ENCODE measurements at regions not wholly inside any gene's neighbourhood (a gene's known extent, or its start where the extent isn't known, plus 50 kb on each side); places are given as distances from the start of the nearest gene placed in this dataset.

DNA sequence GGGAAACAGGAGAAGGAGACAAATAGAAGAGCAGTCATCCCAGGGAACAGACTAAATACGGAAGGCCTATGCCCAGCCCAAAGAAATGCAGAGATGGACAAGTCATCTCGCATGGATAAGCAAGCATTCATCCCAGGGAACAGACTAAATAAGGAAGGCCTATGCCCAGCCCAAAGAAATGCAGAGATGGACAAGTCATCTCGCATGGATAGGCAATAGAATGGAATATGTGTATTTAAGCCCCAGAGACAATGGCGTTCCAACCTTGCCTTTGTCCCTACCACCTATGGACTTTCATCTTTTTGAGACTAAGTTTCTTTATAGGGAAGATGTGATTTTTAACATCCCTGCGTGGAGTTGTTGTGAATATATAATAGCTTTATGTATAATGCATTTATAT is 242.2 kb upstream of the TNC start:
- no peaks in the 10 kb centered on the region for H3K36me3 ChIP-seq
- no peak for DNase-seq
- no peaks in the 10 kb centered on the region for H3K27me3 ChIP-seq (ENCODE audit: insufficient read depth, low read depth, severe bottlenecking)
- no peak overlapping the region for H3K4me3 ChIP-seq (ENCODE audit: low read depth, low read length)
- H3K27ac ChIP-seq: no peak overlapping the region
- TF ChIP-seq, protein P1, sequence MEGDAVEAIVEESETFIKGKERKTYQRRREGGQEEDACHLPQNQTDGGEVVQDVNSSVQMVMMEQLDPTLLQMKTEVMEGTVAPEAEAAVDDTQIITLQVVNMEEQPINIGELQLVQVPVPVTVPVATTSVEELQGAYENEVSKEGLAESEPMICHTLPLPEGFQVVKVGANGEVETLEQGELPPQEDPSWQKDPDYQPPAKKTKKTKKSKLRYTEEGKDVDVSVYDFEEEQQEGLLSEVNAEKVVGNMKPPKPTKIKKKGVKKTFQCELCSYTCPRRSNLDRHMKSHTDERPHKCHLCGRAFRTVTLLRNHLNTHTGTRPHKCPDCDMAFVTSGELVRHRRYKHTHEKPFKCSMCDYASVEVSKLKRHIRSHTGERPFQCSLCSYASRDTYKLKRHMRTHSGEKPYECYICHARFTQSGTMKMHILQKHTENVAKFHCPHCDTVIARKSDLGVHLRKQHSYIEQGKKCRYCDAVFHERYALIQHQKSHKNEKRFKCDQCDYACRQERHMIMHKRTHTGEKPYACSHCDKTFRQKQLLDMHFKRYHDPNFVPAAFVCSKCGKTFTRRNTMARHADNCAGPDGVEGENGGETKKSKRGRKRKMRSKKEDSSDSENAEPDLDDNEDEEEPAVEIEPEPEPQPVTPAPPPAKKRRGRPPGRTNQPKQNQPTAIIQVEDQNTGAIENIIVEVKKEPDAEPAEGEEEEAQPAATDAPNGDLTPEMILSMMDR (IDR thresholded peaks at IDR 0.05; ENCODE audit: low read depth, low read length): no peak
- no peaks in the 10 kb centered on the region for H3K9me3 ChIP-seq (ENCODE audit: severe bottlenecking)

GRCh38 chr9:115362101-115362500 is 244.1 kb upstream of the TNC start:
- Histone ChIP-seq H3K27ac (no peak overlapping the region), H3K4me3 (ENCODE audit: low read depth, low read length) (no peak overlapping the region), H3K27me3 (ENCODE audit: insufficient read depth, low read depth, severe bottlenecking) (no peaks in the 10 kb centered on the region), H3K9me3 (ENCODE audit: severe bottlenecking) (no peaks in the 10 kb centered on the region), H3K36me3 (no peaks in the 10 kb centered on the region)
- no peak for DNase-seq
- TF ChIP-seq, protein P1 (IDR thresholded peaks at IDR 0.05; ENCODE audit: low read depth, low read length): no peak

GRCh38 chr9:115362640-115363039 is 244.7 kb upstream of the TNC start:
- Histone ChIP-seq H3K4me3 (ENCODE audit: low read depth, low read length) (no peak overlapping the region), H3K36me3 (no peaks in the 10 kb centered on the region), H3K27me3 (ENCODE audit: insufficient read depth, low read depth, severe bottlenecking) (no peaks in the 10 kb centered on the region), H3K9me3 (ENCODE audit: severe bottlenecking) (no peaks in the 10 kb centered on the region), H3K27ac (no peak overlapping the region)
- DNase-seq: no peak
- TF ChIP-seq, protein P1 (IDR thresholded peaks at IDR 0.05; ENCODE audit: low read depth, low read length): no peak

DNA sequence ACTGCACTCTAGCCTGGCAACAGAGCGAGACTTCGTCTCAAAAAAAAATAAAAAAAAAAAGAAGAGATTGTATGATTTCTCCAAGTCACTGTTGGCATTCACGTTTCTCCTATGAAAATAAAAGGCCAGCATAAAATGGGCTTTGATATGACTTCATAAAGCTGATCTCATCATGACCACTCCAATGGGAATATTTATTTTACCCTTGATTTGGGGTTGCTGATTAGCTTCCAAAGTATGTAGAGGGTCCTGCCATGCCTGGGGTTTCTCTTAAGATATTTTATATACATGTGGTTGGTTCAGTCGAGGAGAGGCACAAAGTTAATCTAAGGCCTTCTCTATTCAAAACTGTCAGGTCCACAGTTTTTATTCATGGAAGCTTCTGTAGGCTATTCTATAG is 247.0 kb upstream of the TNC start:
- no peaks in the 10 kb centered on the region for H3K9me3 ChIP-seq (ENCODE audit: severe bottlenecking)
- no peaks in the 10 kb centered on the region for H3K27me3 ChIP-seq (ENCODE audit: insufficient read depth, low read depth, severe bottlenecking)
- TF ChIP-seq, protein P1 (IDR thresholded peaks at IDR 0.05; ENCODE audit: low read depth, low read length): no peak

DNA sequence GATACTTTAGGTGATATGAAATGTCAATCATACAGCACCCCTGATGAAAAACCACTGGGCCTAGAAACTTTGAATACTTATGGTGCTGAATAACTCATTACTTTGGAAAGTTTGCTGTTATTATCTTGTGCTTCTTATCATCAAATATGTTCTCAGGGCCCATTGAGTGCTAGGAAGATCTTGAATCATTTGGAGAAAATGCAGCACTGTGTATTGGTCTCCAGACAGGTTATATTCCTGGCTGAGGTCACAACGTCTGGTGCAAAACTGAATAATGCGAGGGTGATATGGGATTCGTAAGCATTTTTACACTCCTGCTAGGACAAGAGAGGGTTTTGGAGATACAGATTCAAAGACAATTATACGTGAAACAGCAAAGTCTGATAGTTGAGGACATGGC is 249.4 kb upstream of the TNC start:
- DNase-seq: no peak
- Histone ChIP-seq H3K36me3 (no peaks in the 10 kb centered on the region), H3K4me3 (ENCODE audit: low read depth, low read length) (no peak overlapping the region), H3K27ac (no peak overlapping the region), H3K27me3 (ENCODE audit: insufficient read depth, low read depth, severe bottlenecking) (no peaks in the 10 kb centered on the region), H3K9me3 (ENCODE audit: severe bottlenecking) (peaks cover 2% of the 10 kb centered on the region)
- TF ChIP-seq, protein P1 (IDR thresholded peaks at IDR 0.05; ENCODE audit: low read depth, low read length): no peak

More for the DNA sequence above, 247.0 kb upstream of the TNC start:
- Histone ChIP-seq H3K4me3 (ENCODE audit: low read depth, low read length) (no peak overlapping the region), H3K27ac (no peak overlapping the region), H3K36me3 (no peaks in the 10 kb centered on the region)
- DNase-seq: no peak

DNA sequence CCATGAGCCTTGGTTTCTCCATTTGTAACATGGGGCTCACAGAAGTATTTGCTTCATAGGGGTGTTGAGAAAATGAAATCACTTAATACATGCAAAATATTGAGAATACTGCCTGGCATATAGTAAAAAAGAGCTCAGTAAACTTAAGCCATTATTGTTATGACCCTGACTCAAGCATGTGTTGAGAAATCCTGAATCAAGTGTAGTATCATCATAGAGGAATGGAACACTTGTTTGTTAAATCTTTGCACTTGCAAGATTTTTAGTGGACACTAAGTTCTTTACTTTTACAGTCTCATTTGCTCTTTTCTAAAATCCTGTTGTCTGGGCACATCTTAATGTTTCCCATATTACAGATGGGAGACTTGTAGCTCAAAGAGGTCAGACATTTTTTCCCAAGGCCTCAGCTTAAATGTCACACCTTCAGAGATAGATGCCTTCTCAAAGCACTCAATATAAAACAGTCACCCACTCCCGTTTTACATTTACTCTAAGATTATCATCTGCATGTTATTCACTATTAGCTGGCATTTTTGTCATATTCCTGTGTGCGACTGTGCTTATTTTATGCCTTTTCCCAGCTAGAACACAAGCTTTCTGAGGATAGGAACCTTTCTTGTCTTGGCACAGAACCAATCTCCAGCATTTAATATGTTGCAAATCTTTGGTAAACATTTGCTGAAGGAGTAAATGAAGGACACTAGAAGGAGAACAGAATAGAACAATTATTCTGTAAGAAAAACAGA is 250.0 kb upstream of the TNC start:
- H3K27me3 ChIP-seq (ENCODE audit: insufficient read depth, low read depth, severe bottlenecking): no peaks in the 10 kb centered on the region
- no peak overlapping the region for H3K27ac ChIP-seq
- H3K4me3 ChIP-seq (ENCODE audit: low read depth, low read length): no peak overlapping the region
- no peak for DNase-seq
- peaks cover 2% of the 10 kb centered on the region for H3K9me3 ChIP-seq (ENCODE audit: severe bottlenecking)
- TF ChIP-seq, protein P1 (IDR thresholded peaks at IDR 0.05; ENCODE audit: low read depth, low read length): no peak
- no peaks in the 10 kb centered on the region for H3K36me3 ChIP-seq

Data from WERI-Rb-1 (cell line).